ENCODE measurements at regions not wholly inside any gene's neighbourhood (a gene's known extent, or its start where the extent isn't known, plus 50 kb on each side); places are given as distances from the start of the nearest gene placed in this dataset.

- TF ChIP-seq ATF3 (IDR thresholded peaks at IDR 0.05) (no peak), SP1 (IDR thresholded peaks at IDR 0.05; ENCODE audit: low read depth) (no peak), YY1 (IDR thresholded peaks at IDR 0.05; ENCODE audit: extremely low read depth, insufficient replicate concordance, low read depth, low read length) (no peak), SIN3A (IDR thresholded peaks at IDR 0.05; ENCODE audit: low read depth) (no peak), CEBPB (IDR thresholded peaks at IDR 0.05; ENCODE audit: low read depth) (no peak)
Measured at GRCh38 chr2:211306929-211307328, 750.5 kb downstream of the CPS1 start (continued).

All from HCT116 (cell line).